GM12873 (cell line): ENCODE measurements at regions not wholly inside any gene's neighbourhood (a gene's known extent, or its start where the extent isn't known, plus 50 kb on each side); places are given as distances from the start of the nearest gene placed in this dataset.

Source experiments
- CTCF ChIP-seq: IDR thresholded peaks from 2 replicates; pipeline ENCODE4 v1.5.1; 2012; ENCODE audit warnings: low read depth, mild to moderate bottlenecking, moderate library complexity, low read length, control low read depth; ENCODE audit not compliant: insufficient read depth; ENCODE audit errors: missing control alignments

- no peak for TF ChIP-seq CTCF
These were observed 200.1 kb downstream of the AMY1C start for GRCh38 chr1:103949779-103950178.

DNA sequence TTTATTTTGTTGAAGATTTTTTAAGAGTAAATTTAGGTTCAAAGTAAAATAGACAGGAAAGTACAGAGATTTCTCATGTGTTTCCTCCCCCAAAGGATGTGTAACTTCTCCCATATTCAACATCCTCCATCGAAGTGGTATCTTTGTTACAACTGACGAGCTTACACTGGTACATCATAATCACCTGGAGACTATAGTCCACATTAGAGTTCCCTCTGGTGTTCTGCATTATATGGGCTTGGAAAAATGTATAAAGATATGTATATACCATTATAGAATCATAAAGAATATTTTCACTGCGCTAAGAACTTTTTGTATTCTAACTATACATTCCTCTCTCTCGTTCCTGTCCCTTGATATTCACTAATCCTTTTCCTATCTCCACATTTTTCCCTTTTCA is 203.7 kb downstream of the AMY1C start:
- TF ChIP-seq CTCF: peak; percentile 31

DNA sequence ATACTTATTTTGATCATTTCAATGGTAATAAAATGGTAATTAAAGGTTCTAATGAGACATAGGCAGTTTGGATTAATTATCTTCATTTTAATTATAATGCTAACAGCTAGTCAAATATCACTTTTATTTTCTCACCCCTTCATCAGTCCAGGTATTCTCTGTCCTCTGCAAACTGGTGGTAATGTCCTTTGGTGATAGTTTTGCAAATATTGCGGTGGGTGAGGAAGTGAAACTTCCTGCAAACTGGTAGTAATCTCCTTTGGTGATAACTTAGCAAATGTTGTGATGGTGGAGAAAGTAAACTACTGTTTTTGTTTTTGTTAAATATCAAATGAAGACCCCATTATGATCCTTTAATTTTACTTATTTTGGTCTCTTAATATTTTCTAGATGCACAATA is 209.0 kb downstream of the AMY1C start:
- no peak for TF ChIP-seq CTCF

DNA sequence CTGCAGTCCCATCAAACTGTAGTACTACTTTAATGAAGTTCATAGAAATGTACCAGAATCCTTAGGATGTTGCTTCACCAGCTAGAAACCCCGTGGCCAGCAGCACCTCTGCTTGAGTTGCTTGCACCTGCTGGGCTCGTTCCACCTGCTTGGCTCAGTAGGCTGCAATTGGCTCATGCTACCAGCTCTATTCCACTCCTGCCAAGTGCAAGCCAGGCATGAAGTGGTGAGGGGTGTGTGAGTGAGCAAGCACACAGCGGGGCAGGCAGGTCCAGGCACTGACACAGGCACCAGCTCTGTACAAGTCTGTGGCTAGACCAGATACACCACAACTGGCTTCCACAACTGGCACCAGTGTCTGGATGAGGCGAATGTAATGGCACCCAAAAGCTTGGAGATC is 209.9 kb downstream of the AMY1C start:
- no peak for TF ChIP-seq CTCF

GRCh38 chr1:103960045-103960444 is 210.3 kb downstream of the AMY1C start:
- TF ChIP-seq CTCF: no peak

DNA sequence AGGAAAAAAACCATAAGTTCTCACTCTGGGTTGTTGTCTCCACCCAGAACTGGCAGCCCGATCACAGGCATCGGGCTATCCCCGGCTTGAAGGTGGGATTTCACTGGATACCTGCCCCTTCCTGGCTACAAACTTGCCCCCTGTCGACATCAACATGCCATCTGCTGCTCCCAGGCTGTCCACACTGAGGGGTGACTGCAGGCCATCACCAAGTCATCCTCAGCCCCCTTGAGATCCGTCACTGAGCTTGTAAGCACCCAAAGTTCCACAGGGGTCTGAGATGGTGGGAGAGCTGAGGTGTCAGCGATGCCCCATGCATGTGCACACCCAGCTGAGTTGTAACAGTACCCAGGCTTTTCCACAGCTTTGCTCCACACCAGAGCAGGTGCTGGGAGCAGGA is 211.0 kb downstream of the AMY1C start:
- TF ChIP-seq CTCF: no peak

DNA sequence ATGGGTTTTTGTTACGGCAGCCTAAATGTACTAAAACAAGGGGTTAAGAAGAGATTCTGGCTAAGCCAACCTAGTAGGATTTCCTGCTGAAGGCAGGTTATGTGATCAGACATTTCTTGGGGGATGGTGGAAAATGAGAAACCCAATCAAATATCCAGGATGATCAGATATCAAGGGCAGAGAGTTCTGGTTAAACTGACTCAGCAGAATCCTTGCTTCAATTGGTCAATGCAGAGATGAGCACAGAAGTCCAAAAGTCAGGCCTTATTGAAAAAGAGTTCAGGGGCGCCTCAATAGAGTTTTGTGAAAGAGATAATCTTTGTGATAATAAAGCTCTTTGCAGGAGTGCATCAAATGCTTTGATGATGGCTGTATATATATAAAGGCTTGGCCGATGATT is 237.1 kb downstream of the AMY1C start:
- TF ChIP-seq CTCF: no peak

DNA sequence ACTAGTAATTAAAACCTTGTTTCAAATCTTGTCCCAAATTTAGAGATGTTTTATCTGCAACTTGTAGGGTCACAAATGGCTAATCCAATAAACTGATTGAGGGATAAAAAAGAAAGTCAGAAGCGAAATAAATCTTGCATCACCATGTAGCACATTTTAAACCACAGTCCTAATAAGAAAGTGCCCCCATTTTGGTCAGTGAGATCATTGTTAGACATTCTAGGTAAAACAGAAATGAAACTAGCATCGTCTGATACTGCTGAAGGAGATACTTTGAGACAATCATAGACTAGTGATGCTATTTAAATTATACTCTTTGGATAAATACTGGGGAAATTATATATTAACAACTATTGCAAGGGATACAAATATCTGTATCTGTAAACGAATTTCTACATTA is 247.9 kb downstream of the AMY1C start:
- no peak for TF ChIP-seq CTCF
